ENCODE measurements at regions not wholly inside any gene's neighbourhood (a gene's known extent, or its start where the extent isn't known, plus 50 kb on each side); places are given as distances from the start of the nearest gene placed in this dataset.
"Not testable (repeated sequence)": the region's sequence is repeated elsewhere in the genome, so short reads cannot be mapped to it uniquely, and the experiment has no call there.

GRCh38 chr9:81320909-81321482 lies 368.4 kb downstream of the TLE1 start:
- DNase-seq, result no peak

GRCh38 chr9:81318571-81318970 lies 370.8 kb downstream of the TLE1 start:
- no peak for DNase-seq

- DNase-seq, result no peak
Observed at GRCh38 chr9:81317939-81318338, 371.4 kb downstream of the TLE1 start.

GRCh38 chr9:81317223-81317622 lies 372.1 kb downstream of the TLE1 start:
- DNase-seq, result no peak

- DNase-seq, result no peak
Observed at GRCh38 chr9:81314490-81314889, 374.9 kb downstream of the TLE1 start.

GRCh38 chr9:81313877-81314276 lies 375.5 kb downstream of the TLE1 start:
- no peak for DNase-seq

GRCh38 chr9:81312346-81312745 lies 377.0 kb downstream of the TLE1 start:
- DNase-seq, result no peak

- no peak for DNase-seq
Observed at GRCh38 chr9:81308404-81308803, 380.9 kb downstream of the TLE1 start.

- DNase-seq, result not testable (repeated sequence)
Observed at GRCh38 chr9:81307791-81308190, 381.6 kb downstream of the TLE1 start.

GRCh38 chr9:81305561-81306182 lies 383.7 kb downstream of the TLE1 start:
- no peak for DNase-seq

- DNase-seq, result no peak
Observed at GRCh38 chr9:81303658-81304057, 385.7 kb downstream of the TLE1 start.

- no peak for DNase-seq
Observed at GRCh38 chr9:81293651-81294050, 395.7 kb downstream of the TLE1 start.

- peak; percentile 30 for DNase-seq
Observed at GRCh38 chr9:81292056-81292805, 397.1 kb downstream of the TLE1 start.

GRCh38 chr9:81289622-81290021 lies 399.7 kb downstream of the TLE1 start:
- no peak for DNase-seq

GRCh38 chr9:81268048-81268447 lies 421.3 kb downstream of the TLE1 start:
- DNase-seq, result no peak

- DNase-seq, result no peak
Observed at GRCh38 chr9:81266674-81267073, 422.7 kb downstream of the TLE1 start.

GRCh38 chr9:81266086-81266485 lies 423.3 kb downstream of the TLE1 start:
- DNase-seq, result no peak

- no peak for DNase-seq
Observed at GRCh38 chr9:81264516-81264915, 424.8 kb downstream of the TLE1 start.

GRCh38 chr9:81259896-81260295 lies 429.5 kb downstream of the TLE1 start:
- no peak for DNase-seq

GRCh38 chr9:81256368-81256767 lies 433.0 kb downstream of the TLE1 start:
- DNase-seq, result no peak

- no peak for DNase-seq
Observed at GRCh38 chr9:81250606-81251005, 438.7 kb downstream of the TLE1 start.

GRCh38 chr9:81250041-81250440 lies 439.3 kb downstream of the TLE1 start:
- no peak for DNase-seq

GRCh38 chr9:81245254-81245956 lies 443.9 kb downstream of the TLE1 start:
- no peak for DNase-seq

- DNase-seq, result no peak
Observed at GRCh38 chr9:81244631-81245030, 444.7 kb downstream of the TLE1 start.
